Activated naive CD8-positive, alpha-beta T cell treated with anti-CD3 and anti-CD28 coated beads, Interleukin-2, amount 10 ng/mL, durations not matched to agents 7 days and 5 days (primary cell): ENCODE measurements at regions not wholly inside any gene's neighbourhood (a gene's known extent, or its start where the extent isn't known, plus 50 kb on each side); places are given as distances from the start of the nearest gene placed in this dataset.

ENCODE experiments used
- ATAC-seq: fragments of 150-1000 bp; cut with Tn5 transposase; one replicate; pipeline ENCODE4 v1.10.0; 2021; ENCODE audit warnings: low read depth, moderate library complexity
- POLR2A ChIA-PET: fragments of 350-600 bp; sonication (Branson Sonifier 250); formaldehyde crosslinking; loops from one replicate; lab custom pipeline; 2021; ENCODE audit warnings: antibody characterized with exemption; lab: Charles Lee
- DNase-seq: peaks from one replicate; pipeline ENCODE4 v3.0.0; 2021
- H3K27ac Mint-ChIP-seq: one replicate; pipeline ENCODE4 v1.8.0; 2022; ENCODE audit warnings: mild to moderate bottlenecking, mixed read lengths
- H3K27me3 Mint-ChIP-seq: one replicate; pipeline ENCODE4 v1.8.0; 2022; ENCODE audit warnings: mild to moderate bottlenecking, moderate library complexity, mixed read lengths
- H3K36me3 Mint-ChIP-seq: one replicate; pipeline ENCODE4 v1.8.0; 2021; ENCODE audit warnings: mild to moderate bottlenecking, mixed read lengths
- H3K4me1 Mint-ChIP-seq: one replicate; pipeline ENCODE4 v1.8.0; 2021; ENCODE audit warnings: mixed read lengths
- H3K4me3 Mint-ChIP-seq: one replicate; pipeline ENCODE4 v1.8.0; 2022; ENCODE audit warnings: mild to moderate bottlenecking, moderate library complexity, mixed read lengths
- H3K9me3 Mint-ChIP-seq: one replicate; pipeline ENCODE4 v1.8.0; 2021; ENCODE audit warnings: mixed read lengths

DNA sequence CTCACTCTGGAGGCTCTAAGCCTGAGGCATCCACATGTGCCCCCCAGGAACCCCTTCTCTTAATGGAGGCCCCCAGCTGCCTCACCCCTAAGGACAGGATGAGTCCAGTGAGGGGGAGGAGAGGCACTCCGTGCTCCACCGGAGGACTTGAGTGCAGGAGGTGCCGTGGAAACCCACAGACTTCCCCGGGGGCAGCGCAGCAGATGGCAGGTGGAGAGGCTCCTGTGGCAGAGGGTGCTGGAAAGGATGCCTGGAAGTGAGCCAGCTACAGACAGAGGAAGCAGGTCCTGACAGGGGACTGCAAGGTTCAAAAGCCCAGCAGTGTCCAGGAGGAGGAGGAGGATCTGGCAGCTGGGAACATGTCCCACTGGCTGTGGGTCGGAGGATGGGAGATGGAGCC lies 1384.0 kb downstream of the TBC1D22A start:
- H3K27ac Mint-ChIP-seq: no peak overlapping the region
- POLR2A ChIA-PET: no interaction called here
- H3K36me3 Mint-ChIP-seq: no peaks in the 10 kb centered on the region
- H3K4me1 Mint-ChIP-seq: no peaks in the 10 kb centered on the region
- DNase-seq (no peak), ATAC-seq (no peak)
- H3K9me3 Mint-ChIP-seq: no peaks in the 10 kb centered on the region
- H3K27me3 Mint-ChIP-seq: peaks cover 12% of the 10 kb centered on the region
- H3K4me3 Mint-ChIP-seq: no peak overlapping the region

DNA sequence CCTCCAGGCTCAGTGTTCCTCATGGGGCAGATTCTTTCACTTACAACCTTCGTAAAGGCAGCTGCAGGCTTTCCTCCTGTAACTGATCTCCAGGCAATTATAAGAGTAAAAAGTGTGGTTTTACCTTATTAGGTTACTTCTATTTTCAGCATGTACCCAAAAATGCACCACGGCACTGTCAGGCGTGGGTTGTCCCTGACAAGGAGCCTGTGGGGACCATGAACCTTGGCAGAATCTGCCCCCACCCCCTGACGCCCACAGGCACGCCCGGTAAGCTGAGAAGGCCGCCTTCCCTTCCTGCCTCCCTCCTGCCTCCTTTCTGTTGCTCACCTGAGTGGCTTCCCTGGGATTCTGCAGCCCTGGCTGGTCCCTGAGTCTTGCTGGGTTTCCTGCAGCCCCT lies 1383.3 kb downstream of the TBC1D22A start:
- POLR2A ChIA-PET: no interaction called here
- Mint-ChIP-seq H3K36me3 (no peaks in the 10 kb centered on the region), H3K4me1 (no peaks in the 10 kb centered on the region), H3K9me3 (no peaks in the 10 kb centered on the region), H3K27ac (no peak overlapping the region), H3K4me3 (no peak overlapping the region), H3K27me3 (peaks cover 10% of the 10 kb centered on the region)
- ATAC-seq: no peak
- DNase-seq: no peak

DNA sequence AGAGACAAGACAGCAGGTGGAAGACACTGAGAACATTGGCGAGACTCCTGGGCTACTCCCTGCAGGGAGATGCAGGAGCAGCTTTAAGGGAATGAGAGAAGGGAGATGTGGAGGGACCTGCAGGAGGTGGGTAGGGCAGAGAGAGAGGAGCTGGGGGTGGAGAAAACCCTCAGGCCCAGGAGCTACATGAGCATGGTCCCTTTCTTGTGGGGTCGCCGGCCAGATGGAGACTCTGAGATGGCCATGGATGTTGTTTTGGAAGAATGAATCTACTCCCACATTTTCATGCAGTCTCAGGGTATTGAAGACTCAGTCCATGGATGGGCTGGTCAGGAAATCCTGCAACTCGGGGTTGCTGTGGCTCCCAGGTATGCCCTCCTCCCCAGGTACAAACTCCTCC lies 1381.9 kb downstream of the TBC1D22A start:
- peaks cover under 1% of the 10 kb centered on the region for H3K4me1 Mint-ChIP-seq
- DNase-seq (no peak), ATAC-seq (no peak)
- POLR2A ChIA-PET: no interaction called here
- no peak overlapping the region for H3K27ac Mint-ChIP-seq
- no peaks in the 10 kb centered on the region for H3K9me3 Mint-ChIP-seq
- peaks cover 11% of the 10 kb centered on the region for H3K27me3 Mint-ChIP-seq
- no peak overlapping the region for H3K4me3 Mint-ChIP-seq
- H3K36me3 Mint-ChIP-seq: no peaks in the 10 kb centered on the region

DNA sequence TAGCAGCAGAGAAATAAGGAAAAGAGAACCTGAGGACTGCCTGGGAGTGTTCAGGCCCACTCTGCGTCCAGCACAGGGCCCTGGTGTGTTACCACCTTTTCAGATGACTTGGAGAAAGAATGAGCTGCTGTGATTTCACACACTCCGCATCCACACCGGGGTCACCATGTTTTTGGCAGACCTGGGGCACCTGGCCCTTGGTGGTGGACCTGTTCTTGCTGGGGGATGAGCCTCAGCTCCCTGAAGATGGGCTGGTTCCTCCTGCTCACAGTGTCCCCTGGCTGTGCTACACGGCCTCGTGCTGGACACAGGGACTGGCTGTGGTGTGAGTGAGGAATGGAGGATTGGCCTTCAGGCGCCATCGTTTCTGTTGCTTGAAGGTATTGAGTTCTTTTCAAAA lies 1381.4 kb downstream of the TBC1D22A start:
- no peak for DNase-seq
- H3K27me3 Mint-ChIP-seq: peaks cover 15% of the 10 kb centered on the region
- H3K27ac Mint-ChIP-seq: no peak overlapping the region
- POLR2A ChIA-PET: no interaction called here
- no peak overlapping the region for H3K4me3 Mint-ChIP-seq
- no peak for ATAC-seq
- no peaks in the 10 kb centered on the region for H3K9me3 Mint-ChIP-seq
- no peaks in the 10 kb centered on the region for H3K36me3 Mint-ChIP-seq
- H3K4me1 Mint-ChIP-seq: peaks cover 5% of the 10 kb centered on the region

DNA sequence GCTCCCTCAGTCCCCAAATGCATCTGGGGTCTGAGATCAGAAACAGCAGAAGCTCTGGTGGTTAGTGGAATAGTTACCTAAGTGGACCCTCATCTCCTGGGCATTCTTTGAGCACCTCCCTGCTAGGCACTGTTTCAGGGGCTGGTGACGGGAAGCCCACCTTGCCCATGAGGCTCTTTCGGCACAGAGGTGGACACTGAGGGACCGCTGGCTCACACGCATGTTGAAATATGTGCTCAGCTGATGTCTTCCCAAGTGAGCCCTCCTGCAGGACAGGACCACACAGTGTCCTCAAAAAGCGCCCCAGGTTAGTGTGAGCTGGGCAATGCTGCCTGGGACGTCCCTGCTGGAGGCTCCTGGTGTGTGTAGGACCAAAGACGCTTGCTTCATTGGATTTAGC lies 1379.9 kb downstream of the TBC1D22A start:
- Mint-ChIP-seq H3K4me1 (peaks cover 11% of the 10 kb centered on the region), H3K27ac (no peak overlapping the region), H3K27me3 (peaks cover 27% of the 10 kb centered on the region), H3K36me3 (no peaks in the 10 kb centered on the region), H3K4me3 (no peak overlapping the region), H3K9me3 (no peaks in the 10 kb centered on the region)
- POLR2A ChIA-PET: no interaction called here
- DNase-seq (no peak), ATAC-seq (no peak)

DNA sequence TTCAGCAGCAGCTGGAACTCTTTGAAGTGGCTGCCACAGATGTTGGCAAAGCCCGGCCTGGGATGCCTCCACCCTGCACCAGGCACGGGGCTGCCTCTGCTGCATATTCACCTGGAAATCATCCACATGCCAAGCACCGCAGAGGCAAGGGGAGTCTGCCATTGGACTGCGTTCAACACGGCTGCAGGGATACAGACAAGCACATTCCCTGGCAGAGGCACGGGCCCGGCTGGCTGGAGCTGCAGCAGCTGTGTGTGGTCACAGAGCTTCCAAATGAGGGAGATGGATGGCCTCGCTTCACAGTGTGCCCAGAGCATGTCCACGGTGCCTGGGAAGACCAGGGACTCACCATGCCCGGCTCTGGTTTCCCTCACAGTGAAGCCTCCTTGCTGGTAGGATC lies 1378.9 kb downstream of the TBC1D22A start:
- no peak for ATAC-seq
- no peak for DNase-seq
- Mint-ChIP-seq H3K4me1 (peaks cover 11% of the 10 kb centered on the region), H3K9me3 (no peaks in the 10 kb centered on the region), H3K27ac (no peak overlapping the region), H3K27me3 (peaks cover 37% of the 10 kb centered on the region), H3K36me3 (no peaks in the 10 kb centered on the region), H3K4me3 (no peak overlapping the region)
- POLR2A ChIA-PET: no interaction called here

DNA sequence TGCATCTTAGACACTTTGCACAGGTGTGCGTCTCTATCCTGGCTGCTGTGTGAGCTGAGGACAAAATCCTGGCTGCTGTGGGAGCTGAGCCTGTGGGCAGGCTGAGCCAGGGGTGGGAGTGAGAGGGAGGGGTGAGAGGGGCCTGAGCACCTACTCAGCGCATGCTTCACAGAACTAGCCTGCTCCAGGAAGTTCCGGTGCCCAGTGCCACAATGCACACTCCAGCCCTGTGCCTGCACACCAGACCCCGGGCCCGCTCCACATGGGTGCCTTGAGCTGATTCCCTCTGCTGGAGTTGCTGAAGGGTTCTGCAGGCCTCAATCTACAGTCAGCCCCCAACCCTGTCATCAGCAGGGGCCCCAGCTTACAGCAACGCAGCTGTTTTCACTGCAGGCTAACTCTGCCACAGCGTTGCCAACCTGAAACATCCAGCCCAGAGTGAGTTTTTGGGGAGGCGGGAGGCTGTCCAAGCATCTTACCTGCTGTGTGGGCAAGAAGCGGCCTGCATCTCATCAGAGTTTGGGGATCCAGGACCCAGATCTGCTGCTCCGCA lies 1377.9 kb downstream of the TBC1D22A start:
- POLR2A ChIA-PET: no interaction called here
- ATAC-seq (no peak), DNase-seq (no peak)
- Mint-ChIP-seq H3K36me3 (no peaks in the 10 kb centered on the region), H3K9me3 (no peaks in the 10 kb centered on the region), H3K27me3 (peaks cover 29% of the 10 kb centered on the region), H3K27ac (no peak overlapping the region), H3K4me1 (peaks cover 11% of the 10 kb centered on the region), H3K4me3 (no peak overlapping the region)

DNA sequence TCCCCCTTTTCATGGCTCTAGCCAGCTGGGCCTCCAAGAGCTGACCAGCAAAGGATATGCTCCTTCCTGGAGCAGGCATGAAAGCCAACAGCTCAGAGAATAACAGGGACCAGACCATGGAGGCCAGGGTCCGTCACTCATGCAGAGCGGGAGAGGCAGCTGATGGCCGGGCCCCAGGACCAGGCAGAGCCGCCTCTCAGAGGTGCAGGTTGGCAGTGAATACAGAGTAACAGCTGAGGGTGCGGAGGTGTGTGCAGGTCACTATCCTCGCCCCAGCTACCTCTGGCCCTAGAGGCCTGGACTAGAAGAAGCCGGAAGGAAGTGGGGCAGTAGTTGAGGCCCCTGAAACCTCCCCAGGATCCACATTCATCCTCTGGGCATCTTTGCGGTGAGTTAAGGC lies 1377.3 kb downstream of the TBC1D22A start:
- Mint-ChIP-seq H3K9me3 (no peaks in the 10 kb centered on the region), H3K27ac (no peak overlapping the region), H3K4me3 (no peak overlapping the region), H3K36me3 (no peaks in the 10 kb centered on the region), H3K27me3 (peaks cover 28% of the 10 kb centered on the region), H3K4me1 (peaks cover 11% of the 10 kb centered on the region)
- POLR2A ChIA-PET: no interaction called here
- no peak for DNase-seq
- ATAC-seq: no peak

DNA sequence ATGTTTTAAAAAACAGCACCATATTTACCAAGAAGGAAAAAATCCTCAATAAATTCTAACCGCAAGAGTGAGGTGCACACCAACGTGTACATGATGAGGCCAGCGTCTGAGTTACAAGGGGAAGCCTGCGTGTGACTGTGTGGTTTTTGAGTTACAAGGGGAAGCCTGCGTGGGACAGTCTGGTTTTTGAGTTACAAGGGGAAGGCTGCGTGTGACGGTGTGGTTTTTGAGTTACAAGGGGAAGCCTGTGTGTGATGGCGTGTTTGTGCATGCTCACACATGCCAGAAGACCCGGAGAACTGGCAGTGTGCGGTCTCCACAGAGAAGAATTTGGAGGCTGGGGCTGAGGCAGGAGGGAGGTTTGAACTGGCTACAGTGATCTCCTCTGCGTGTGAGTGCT lies 1376.4 kb downstream of the TBC1D22A start:
- POLR2A ChIA-PET: no interaction called here
- no peak for ATAC-seq
- no peak overlapping the region for H3K4me3 Mint-ChIP-seq
- H3K9me3 Mint-ChIP-seq: peaks cover 2% of the 10 kb centered on the region
- DNase-seq: no peak
- no peak overlapping the region for H3K27ac Mint-ChIP-seq
- peaks cover 30% of the 10 kb centered on the region for H3K27me3 Mint-ChIP-seq
- no peaks in the 10 kb centered on the region for H3K36me3 Mint-ChIP-seq
- H3K4me1 Mint-ChIP-seq: peaks cover 11% of the 10 kb centered on the region

DNA sequence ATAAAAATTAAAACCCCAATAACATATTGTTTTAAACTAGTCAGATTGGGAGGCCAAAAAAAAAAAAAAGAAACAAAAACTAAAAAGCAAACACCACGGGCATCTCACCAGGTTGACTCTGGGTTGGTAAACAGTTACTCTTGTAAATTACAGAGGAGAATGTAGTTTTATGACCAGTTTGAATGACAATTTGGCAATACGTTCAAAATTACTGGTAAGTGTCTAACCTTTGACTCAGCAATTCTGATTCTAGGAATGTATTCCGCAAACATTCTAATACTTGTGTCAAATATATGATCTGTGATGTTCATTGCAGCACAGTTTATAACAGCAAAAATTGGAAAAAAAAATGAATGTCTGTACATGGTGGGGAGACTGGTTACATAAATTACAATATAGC lies 1376.0 kb downstream of the TBC1D22A start:
- peaks cover 11% of the 10 kb centered on the region for H3K4me1 Mint-ChIP-seq
- ATAC-seq (no peak), DNase-seq (no peak)
- POLR2A ChIA-PET: no interaction called here
- peaks cover 30% of the 10 kb centered on the region for H3K27me3 Mint-ChIP-seq
- H3K36me3 Mint-ChIP-seq: no peaks in the 10 kb centered on the region
- H3K4me3 Mint-ChIP-seq: no peak overlapping the region
- H3K9me3 Mint-ChIP-seq: peaks cover 2% of the 10 kb centered on the region
- no peak overlapping the region for H3K27ac Mint-ChIP-seq

DNA sequence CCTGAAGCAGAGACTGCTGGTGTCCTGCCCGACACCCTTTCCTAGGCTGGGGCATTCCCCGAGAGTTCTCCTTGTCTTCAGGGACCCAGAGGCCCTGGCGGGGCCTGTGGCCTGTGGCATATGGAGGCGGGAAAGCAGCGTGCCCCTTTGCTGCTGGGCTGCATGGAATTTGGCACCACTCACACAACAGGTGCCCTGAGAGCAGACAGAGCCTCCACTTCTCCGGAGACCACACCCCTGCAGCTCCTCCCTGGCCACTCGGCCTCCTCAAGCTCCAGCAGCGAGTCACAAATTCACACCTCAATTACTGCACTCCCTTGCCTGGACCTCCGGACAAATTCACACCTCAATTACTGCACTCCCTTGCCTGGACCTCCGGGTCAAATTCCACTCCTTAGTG lies 1375.2 kb downstream of the TBC1D22A start:
- Mint-ChIP-seq H3K27me3 (peaks cover 30% of the 10 kb centered on the region), H3K4me3 (no peak overlapping the region), H3K27ac (no peak overlapping the region), H3K36me3 (no peaks in the 10 kb centered on the region), H3K4me1 (peaks cover 11% of the 10 kb centered on the region), H3K9me3 (peaks cover 2% of the 10 kb centered on the region)
- POLR2A ChIA-PET: no interaction called here
- DNase-seq (no peak), ATAC-seq (no peak)

DNA sequence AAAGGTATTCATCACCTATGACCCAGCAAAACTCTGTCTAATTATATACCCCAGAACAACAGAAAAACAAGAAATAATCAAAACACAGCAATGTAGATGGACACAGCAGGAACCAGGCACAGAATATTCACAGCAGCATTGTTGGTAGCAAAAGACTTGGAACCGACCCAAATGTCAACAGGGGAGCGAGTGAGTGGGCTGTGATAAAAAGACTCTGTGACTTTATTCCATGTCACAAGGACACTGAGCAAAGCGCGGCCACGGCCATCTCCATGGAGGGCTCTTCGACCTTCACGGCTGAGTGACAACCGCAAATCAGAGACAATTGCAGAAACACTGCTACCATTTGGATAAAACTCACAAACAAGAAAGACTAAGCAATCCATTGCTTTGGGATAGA lies 1373.1 kb downstream of the TBC1D22A start:
- DNase-seq (no peak), ATAC-seq (no peak)
- H3K36me3 Mint-ChIP-seq: no peaks in the 10 kb centered on the region
- peaks cover 2% of the 10 kb centered on the region for H3K9me3 Mint-ChIP-seq
- H3K4me1 Mint-ChIP-seq: peaks cover 11% of the 10 kb centered on the region
- POLR2A ChIA-PET: no interaction called here
- H3K4me3 Mint-ChIP-seq: no peak overlapping the region
- peaks cover 32% of the 10 kb centered on the region for H3K27me3 Mint-ChIP-seq
- no peak overlapping the region for H3K27ac Mint-ChIP-seq

DNA sequence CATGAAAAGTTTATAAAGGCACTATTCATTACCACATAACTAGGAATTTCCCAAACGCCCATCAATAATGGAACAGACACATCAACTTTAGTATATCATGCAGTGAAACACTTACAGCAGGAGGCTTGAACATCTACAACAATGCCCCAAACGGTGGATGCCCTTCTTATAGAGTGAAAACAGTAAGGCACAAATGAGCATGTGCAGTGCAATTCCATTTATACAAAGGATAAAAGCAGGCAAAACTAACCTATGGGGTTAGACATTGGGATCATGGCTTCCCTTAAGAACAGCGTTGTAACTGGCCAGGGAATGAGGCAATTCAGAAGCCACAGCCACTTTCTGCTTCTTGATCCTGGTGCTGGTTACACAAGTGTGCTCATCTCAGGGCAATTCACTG lies 1363.0 kb downstream of the TBC1D22A start:
- POLR2A ChIA-PET: no interaction called here
- DNase-seq: no peak
- Mint-ChIP-seq H3K4me1 (no peaks in the 10 kb centered on the region), H3K36me3 (no peaks in the 10 kb centered on the region), H3K27me3 (peaks cover 9% of the 10 kb centered on the region), H3K4me3 (no peak overlapping the region), H3K27ac (no peak overlapping the region), H3K9me3 (no peaks in the 10 kb centered on the region)
- ATAC-seq: no peak

DNA sequence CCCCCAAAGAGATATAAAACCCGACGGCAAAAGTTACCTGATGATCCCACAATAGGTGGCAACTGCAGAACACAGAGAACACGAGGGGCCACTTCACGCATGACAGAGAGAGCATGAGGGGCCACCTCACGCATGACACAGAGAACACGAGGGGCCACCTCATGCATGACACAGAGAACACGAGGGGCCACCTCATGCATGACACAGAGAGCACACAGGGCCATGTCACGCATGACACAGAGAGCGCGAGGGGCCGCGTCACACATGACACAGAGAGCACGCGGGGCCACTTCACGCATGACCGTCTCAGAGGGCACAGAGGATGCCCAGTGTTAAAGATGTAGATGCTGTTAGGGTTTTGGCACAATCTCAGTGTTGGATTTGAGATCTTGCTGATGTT lies 1359.5 kb downstream of the TBC1D22A start:
- POLR2A ChIA-PET: no interaction called here
- Mint-ChIP-seq H3K4me1 (peaks cover 3% of the 10 kb centered on the region), H3K36me3 (no peaks in the 10 kb centered on the region), H3K27ac (no peak overlapping the region), H3K27me3 (peaks cover 9% of the 10 kb centered on the region), H3K9me3 (no peaks in the 10 kb centered on the region), H3K4me3 (no peak overlapping the region)
- DNase-seq (no peak), ATAC-seq (no peak)

DNA sequence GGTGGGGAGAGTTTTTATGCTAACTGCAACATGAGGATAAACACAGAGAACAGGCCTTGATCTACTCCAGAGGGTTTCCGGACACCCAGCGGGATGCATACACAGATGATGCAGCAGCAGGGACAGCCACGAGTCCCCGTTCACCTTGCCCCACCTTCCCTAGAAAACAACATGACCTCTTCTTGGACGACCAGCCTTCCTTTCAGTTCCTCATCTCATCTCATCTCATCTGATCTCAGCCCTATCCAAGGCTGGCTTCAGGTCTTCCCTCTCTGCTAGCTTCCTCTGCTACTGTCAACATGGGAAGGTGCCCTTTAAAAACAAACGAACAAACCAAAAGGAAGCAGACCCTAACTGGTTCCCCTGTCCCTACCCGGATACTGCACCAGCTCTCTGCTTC lies 1356.2 kb downstream of the TBC1D22A start:
- DNase-seq (no peak), ATAC-seq (no peak)
- peaks cover 3% of the 10 kb centered on the region for H3K4me1 Mint-ChIP-seq
- POLR2A ChIA-PET: no interaction called here
- H3K9me3 Mint-ChIP-seq: peaks cover 8% of the 10 kb centered on the region
- no peaks in the 10 kb centered on the region for H3K36me3 Mint-ChIP-seq
- H3K27ac Mint-ChIP-seq: no peak overlapping the region
- H3K27me3 Mint-ChIP-seq: peaks cover 10% of the 10 kb centered on the region
- H3K4me3 Mint-ChIP-seq: no peak overlapping the region
